ENCODE measurements at regions not wholly inside any gene's neighbourhood (a gene's known extent, or its start where the extent isn't known, plus 50 kb on each side); places are given as distances from the start of the nearest gene placed in this dataset.

- no peaks in the 10 kb centered on the region for H3K27me3 ChIP-seq
- H3K36me3 ChIP-seq: no peaks in the 10 kb centered on the region
- intact Hi-C loops (cut with DNase I): no loop called here
- H3K9me3 ChIP-seq: peaks cover 4% of the 10 kb centered on the region
- H3K4me1 ChIP-seq: no peaks in the 10 kb centered on the region
- no peak overlapping the region for H3K4me3 ChIP-seq
- peak in 1 of 2 donors; percentile 88 for DNase-seq (ENCODE audit: extremely low spot score in 2 of 2)
- TF ChIP-seq POLR2AphosphoS5 (IDR thresholded peaks at IDR 0.05; ENCODE audit: insufficient read depth in 1 of 2, low read depth in 1 of 2) (no peak), POLR2A (IDR thresholded peaks at IDR 0.05) (no peak), CTCF (IDR thresholded peaks at IDR 0.05) (no peak)
- no peak overlapping the region for H3K27ac ChIP-seq
Observed at GRCh38 chr17:5902181-5903140, 167.7 kb upstream of the WSCD1 start.

- peak in 1 of 2 donors; percentile 4 for DNase-seq (ENCODE audit: extremely low spot score in 2 of 2)
- Histone ChIP-seq H3K4me1 (no peaks in the 10 kb centered on the region), H3K27me3 (no peaks in the 10 kb centered on the region), H3K9me3 (no peaks in the 10 kb centered on the region), H3K36me3 (no peaks in the 10 kb centered on the region), H3K4me3 (no peak overlapping the region), H3K27ac (no peak overlapping the region)
- intact Hi-C loops (cut with DNase I): no loop called here
- TF ChIP-seq POLR2AphosphoS5 (IDR thresholded peaks at IDR 0.05; ENCODE audit: insufficient read depth in 1 of 2, low read depth in 1 of 2) (no peak), CTCF (IDR thresholded peaks at IDR 0.05) (no peak), POLR2A (IDR thresholded peaks at IDR 0.05) (no peak)
Observed at GRCh38 chr17:5911919-5912318, 158.3 kb upstream of the WSCD1 start.

GRCh38 chr17:5913032-5913531 lies 157.1 kb upstream of the WSCD1 start:
- Histone ChIP-seq H3K4me1 (no peaks in the 10 kb centered on the region), H3K36me3 (no peaks in the 10 kb centered on the region), H3K9me3 (no peaks in the 10 kb centered on the region), H3K27ac (no peak overlapping the region), H3K4me3 (no peak overlapping the region), H3K27me3 (no peaks in the 10 kb centered on the region)
- TF ChIP-seq POLR2A (IDR thresholded peaks at IDR 0.05) (no peak), POLR2AphosphoS5 (IDR thresholded peaks at IDR 0.05; ENCODE audit: insufficient read depth in 1 of 2, low read depth in 1 of 2) (no peak), CTCF (IDR thresholded peaks at IDR 0.05) (no peak)
- peak in 1 of 2 donors; percentile 72 for DNase-seq (ENCODE audit: extremely low spot score in 2 of 2)
- intact Hi-C loops (cut with DNase I): no loop called here

- intact Hi-C loops (cut with DNase I): no loop called here
Observed at GRCh38 chr17:5913641-5914040, 156.5 kb upstream of the WSCD1 start.

More at GRCh38 chr17:5913641-5914040, 156.5 kb upstream of the WSCD1 start:
- H3K36me3 ChIP-seq: no peaks in the 10 kb centered on the region
- H3K4me3 ChIP-seq: no peak overlapping the region
- no peak overlapping the region for H3K27ac ChIP-seq
- H3K4me1 ChIP-seq: no peaks in the 10 kb centered on the region
- H3K27me3 ChIP-seq: no peaks in the 10 kb centered on the region
- no peak for DNase-seq (ENCODE audit: extremely low spot score in 2 of 2)
- no peaks in the 10 kb centered on the region for H3K9me3 ChIP-seq
- TF ChIP-seq POLR2AphosphoS5 (IDR thresholded peaks at IDR 0.05; ENCODE audit: insufficient read depth in 1 of 2, low read depth in 1 of 2) (no peak), CTCF (IDR thresholded peaks at IDR 0.05) (no peak), POLR2A (IDR thresholded peaks at IDR 0.05) (no peak)
